Epithelial cell of esophagus (primary cell): ENCODE measurements at regions not wholly inside any gene's neighbourhood (a gene's known extent, or its start where the extent isn't known, plus 50 kb on each side); places are given as distances from the start of the nearest gene placed in this dataset.
"Not testable (repeated sequence)": the region's sequence is repeated elsewhere in the genome, so short reads cannot be mapped to it uniquely, and the experiment has no call there.

ENCODE experiments used
- DNase-seq: peaks from one replicate; pipeline ENCODE4 v3.0.0; 2010; ENCODE audit warnings: low read depth
- H3K4me3 ChIP-seq: 2 replicates; pipeline ENCODE4 v1.5.1; 2011; ENCODE audit warnings: mild to moderate bottlenecking, low read length, control low read depth
- TF ChIP-seq, protein P1 (sequence below): IDR thresholded peaks from 2 replicates; pipeline ENCODE4 v1.5.1; 2011; ENCODE audit warnings: low read depth, mild to moderate bottlenecking, low read length, control low read depth, inconsistent platforms; ENCODE audit not compliant: insufficient read depth; ENCODE audit errors: missing control alignments

DNA sequence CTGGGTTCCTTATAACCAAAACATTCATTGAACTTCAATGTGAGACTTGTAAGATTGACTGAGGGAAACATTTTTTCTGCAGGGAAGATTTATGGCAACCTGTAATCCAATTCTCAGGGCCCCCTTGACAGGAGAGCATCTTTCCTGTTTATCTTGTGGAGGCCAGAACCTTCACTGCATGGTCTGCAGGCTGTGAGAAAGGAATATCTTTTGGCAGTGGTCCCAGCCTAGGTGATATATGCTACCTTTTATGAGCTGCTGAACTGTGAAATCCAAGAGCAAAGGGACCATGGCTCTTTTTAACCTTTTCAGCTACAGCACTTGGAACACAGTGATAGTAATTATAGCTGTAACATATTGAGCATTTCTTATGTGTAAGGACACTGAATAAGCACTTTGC is 590.2 kb upstream of the B3GAT1 start:
- TF ChIP-seq, protein P1, sequence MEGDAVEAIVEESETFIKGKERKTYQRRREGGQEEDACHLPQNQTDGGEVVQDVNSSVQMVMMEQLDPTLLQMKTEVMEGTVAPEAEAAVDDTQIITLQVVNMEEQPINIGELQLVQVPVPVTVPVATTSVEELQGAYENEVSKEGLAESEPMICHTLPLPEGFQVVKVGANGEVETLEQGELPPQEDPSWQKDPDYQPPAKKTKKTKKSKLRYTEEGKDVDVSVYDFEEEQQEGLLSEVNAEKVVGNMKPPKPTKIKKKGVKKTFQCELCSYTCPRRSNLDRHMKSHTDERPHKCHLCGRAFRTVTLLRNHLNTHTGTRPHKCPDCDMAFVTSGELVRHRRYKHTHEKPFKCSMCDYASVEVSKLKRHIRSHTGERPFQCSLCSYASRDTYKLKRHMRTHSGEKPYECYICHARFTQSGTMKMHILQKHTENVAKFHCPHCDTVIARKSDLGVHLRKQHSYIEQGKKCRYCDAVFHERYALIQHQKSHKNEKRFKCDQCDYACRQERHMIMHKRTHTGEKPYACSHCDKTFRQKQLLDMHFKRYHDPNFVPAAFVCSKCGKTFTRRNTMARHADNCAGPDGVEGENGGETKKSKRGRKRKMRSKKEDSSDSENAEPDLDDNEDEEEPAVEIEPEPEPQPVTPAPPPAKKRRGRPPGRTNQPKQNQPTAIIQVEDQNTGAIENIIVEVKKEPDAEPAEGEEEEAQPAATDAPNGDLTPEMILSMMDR, result no peak

DNA sequence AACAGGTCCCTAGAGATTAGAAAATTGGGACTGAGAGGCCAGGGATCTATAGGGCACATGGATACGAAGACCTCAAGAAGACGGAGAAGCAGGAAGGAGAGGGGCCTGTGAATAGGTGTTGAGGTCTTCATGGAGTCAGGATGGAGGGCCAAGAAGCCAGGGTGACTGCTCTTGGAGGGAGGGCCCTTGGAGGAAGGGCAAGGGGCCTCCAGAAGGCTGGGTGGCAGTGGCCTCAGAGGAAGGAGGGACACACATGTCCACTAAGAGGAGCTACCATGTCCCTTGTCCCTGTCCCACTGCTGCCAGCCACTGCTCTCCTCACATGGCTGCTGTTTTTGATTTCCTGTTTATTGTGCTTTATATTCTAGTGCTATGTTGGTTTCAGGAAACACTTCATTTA is 589.5 kb upstream of the B3GAT1 start:
- no peak overlapping the region for H3K4me3 ChIP-seq
- TF ChIP-seq, protein P1, result no peak
- DNase-seq, result no peak

More for the DNA sequence above, 590.2 kb upstream of the B3GAT1 start:
- DNase-seq, result no peak
- no peak overlapping the region for H3K4me3 ChIP-seq

DNA sequence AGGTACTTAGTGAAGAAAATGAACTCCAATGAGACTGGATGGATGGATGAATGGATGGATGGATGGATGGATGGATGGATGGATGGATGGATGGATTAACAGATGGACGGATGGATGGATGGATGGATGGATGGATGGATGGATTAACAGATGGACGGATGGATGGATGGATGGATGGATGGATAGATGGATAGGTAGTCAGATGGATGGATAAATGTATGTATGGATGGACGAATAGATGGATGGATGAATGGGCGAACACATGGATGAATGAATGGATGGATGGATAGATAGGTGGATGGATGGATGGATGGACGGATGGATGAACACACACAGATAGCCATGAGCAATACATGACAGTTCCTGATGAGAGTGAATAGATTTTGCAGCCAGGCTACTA is 589.0 kb upstream of the B3GAT1 start:
- not testable (repeated sequence) for H3K4me3 ChIP-seq, DNase-seq

DNA sequence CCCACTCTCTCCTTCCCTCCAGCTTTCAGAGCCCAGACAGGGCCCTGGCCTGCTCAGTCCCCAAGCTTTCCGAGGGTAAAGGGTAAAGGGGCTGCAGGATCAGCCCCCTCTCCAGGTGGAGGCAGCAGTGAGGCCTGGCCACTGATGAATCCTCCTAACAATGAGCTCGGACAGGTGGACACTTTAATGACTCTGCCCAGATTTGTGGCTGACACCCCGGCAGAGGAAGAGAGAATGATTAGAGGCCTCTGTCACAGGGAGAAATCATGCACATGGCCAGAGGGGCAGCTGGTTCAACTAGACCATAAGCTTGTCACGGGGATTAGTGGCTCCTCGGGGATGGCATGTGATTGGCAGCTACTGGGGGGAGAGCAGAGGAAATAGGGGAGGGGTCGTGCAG is 587.5 kb upstream of the B3GAT1 start:
- TF ChIP-seq, protein P1, result no peak

DNA sequence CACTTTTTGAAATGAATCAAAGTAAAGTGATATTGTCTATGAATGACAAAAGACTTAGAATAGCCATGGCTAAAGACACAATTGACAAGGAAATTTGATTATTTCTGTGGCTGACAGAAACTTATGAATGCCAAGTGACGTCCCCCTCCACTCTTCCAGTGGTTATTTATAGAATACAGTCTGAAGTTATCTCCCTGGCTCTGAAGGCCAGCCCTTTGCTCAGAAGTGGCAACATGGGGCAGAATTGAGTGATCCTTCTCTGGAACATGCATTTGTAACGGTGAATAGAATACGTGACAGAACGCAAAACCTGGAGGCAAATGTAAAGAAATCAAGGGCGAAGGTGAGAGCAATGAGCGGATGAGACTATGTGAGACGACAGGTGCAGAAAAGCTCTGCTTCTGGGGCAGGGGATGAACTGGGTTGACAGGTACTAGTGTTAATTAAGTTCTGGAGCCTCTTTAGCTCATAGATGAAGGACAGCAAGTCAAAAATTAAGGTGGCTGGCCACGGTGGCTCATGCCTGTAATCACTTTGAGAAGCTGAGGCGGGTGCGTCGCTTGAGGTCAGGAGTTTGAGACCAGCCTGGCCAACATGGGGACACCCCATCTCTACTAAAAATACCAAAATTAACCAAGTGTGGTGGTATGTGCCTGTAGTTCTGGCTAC is 585.7 kb upstream of the B3GAT1 start:
- TF ChIP-seq, protein P1, result no peak
- DNase-seq, result no peak
- H3K4me3 ChIP-seq, result no peak overlapping the region

More for the DNA sequence above, 587.5 kb upstream of the B3GAT1 start:
- no peak for DNase-seq
- no peak overlapping the region for H3K4me3 ChIP-seq

DNA sequence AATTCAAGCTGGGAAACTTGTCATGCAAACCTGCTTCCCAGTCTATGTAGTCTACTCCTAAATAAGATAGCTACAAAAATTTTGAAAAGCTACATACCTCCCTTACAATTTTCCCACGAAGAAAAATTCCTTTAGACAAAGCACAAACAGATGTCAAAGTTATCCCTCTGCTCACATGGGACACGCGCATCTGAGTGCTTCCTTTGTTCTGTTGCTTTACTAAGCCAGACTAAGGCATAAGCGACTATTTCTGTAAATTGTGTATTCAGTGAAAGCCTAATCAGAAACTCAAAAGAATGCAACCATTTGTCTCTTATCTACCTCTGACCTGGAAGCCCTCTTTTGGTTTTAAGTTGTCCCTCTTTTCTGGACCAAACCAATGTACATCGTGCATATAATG is 583.7 kb upstream of the B3GAT1 start:
- H3K4me3 ChIP-seq, result no peak overlapping the region
- no peak for DNase-seq
- TF ChIP-seq, protein P1, result no peak

DNA sequence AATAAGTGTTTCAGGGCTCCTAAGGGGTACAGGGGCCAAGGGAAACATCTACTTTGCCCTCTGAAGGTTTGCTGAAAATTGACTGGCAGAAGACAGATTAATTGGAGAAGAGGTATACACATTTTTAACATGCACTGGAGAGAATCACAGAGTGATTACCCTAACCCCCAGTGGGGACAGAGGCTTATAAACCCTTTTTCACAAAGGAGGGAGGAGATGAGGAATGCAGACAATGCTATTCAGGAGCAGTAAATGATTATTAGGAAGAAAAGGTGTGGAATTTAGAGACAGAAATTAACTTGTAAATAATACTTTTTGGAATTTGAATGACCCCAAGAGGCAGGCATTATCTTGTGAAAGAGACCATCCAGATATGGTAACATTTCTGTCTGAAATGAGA is 582.4 kb upstream of the B3GAT1 start:
- DNase-seq, result no peak
- TF ChIP-seq, protein P1, result no peak
- H3K4me3 ChIP-seq, result no peak overlapping the region
